ENCODE measurements at regions not wholly inside any gene's neighbourhood (a gene's known extent, or its start where the extent isn't known, plus 50 kb on each side); places are given as distances from the start of the nearest gene placed in this dataset.

DNA sequence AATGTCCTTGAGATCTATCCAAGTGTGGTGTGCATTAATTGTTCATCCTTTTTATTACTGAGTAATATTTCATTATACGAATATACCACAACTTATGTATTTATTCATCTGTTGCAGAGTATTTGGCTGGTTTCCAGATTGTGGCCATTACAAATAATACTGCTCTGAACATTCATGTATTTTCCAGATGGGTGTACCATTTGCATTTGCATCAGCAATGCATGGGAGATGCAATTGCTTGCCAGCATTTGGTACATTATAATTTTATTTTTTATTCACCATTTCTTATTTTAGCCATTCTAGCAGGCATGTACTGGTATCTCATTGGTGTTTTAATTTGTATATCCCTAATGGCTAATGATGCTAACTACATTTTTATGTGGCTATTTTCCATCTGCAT is 162.4 kb downstream of the SCG2 start:
- TF ChIP-seq, protein P1, sequence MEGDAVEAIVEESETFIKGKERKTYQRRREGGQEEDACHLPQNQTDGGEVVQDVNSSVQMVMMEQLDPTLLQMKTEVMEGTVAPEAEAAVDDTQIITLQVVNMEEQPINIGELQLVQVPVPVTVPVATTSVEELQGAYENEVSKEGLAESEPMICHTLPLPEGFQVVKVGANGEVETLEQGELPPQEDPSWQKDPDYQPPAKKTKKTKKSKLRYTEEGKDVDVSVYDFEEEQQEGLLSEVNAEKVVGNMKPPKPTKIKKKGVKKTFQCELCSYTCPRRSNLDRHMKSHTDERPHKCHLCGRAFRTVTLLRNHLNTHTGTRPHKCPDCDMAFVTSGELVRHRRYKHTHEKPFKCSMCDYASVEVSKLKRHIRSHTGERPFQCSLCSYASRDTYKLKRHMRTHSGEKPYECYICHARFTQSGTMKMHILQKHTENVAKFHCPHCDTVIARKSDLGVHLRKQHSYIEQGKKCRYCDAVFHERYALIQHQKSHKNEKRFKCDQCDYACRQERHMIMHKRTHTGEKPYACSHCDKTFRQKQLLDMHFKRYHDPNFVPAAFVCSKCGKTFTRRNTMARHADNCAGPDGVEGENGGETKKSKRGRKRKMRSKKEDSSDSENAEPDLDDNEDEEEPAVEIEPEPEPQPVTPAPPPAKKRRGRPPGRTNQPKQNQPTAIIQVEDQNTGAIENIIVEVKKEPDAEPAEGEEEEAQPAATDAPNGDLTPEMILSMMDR (IDR thresholded peaks at IDR 0.05) = no peak
- TF ChIP-seq POLR2A (IDR thresholded peaks at IDR 0.05) = no peak
